GM18861 (cell line): ENCODE measurements at regions not wholly inside any gene's neighbourhood (a gene's known extent, or its start where the extent isn't known, plus 50 kb on each side); places are given as distances from the start of the nearest gene placed in this dataset.
"Not testable (repeated sequence)": the region's sequence is repeated elsewhere in the genome, so short reads cannot be mapped to it uniquely, and the experiment has no call there.

Experiments used
- ATAC-seq: cut with Tn5 transposase; IDR thresholded peaks from one replicate; pipeline ENCODE4 v1.9.1; 2021; ENCODE audit not compliant: unreplicated experiment

GRCh38 chrX:131595120-131595519, 51.2 kb downstream of the OR13H1 start:
- ATAC-seq = no peak

GRCh38 chrX:131607792-131608369, 64.0 kb downstream of the OR13H1 start:
- no peak for ATAC-seq

GRCh38 chrX:131609480-131609879, 65.6 kb downstream of the OR13H1 start:
- no peak for ATAC-seq

DNA sequence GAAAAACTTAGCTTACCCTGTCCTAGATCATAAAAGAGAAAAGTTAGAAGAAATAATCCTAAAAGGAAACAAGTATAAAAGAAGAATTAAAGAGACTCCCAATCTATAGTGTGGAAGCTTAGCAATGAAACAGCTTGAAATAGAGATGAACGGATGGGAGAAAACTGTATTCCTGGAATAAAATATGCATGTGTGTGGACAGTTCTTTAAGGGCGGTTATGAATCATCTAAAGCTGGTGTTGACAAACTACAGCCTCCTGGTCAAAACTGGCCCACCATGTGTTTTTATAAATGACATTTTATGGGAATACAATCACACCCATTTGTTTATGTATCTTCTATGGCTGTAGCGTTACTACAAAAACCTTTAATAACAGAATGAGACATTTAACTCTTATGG, 69.4 kb downstream of the OR13H1 start:
- no peak for ATAC-seq

DNA sequence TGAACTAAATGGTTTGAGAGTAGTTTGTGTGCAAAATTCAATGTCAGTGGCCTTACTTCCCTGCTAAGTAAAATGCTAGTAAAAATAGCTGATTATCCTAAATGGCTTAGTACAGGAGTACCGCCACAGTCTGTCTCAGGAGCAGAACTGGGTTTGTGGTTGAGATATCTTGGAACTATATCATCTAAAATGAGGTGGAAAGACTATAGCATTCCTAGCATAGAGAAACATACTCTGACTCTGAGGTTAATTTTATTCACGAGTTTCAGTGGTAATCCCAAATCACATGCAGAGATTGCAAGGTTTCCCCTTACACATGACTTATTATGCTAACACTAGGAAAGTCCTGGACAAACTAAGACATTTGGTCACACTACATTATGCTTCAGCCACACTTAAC, 70.4 kb downstream of the OR13H1 start:
- no peak for ATAC-seq

DNA sequence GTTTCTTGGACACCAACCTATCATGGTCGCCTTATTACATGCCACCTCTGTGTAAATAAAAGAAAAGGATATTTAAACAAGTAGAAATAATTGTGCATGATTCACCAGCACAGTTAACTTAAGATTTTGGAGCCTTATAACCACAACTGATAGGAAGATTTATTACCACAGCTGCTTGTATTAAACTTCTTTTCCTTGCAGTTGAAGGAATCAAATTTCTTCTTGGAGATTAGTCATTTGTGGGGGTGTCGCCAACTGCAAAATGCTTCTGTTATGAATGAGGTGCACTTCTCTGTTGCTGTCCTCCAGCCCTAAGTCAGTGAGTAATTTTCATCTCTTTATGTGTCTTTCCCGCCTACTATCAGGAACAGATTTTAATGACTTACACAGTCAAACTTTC, 73.3 kb downstream of the OR13H1 start:
- no peak for ATAC-seq

GRCh38 chrX:131621650-131622049, 77.8 kb downstream of the OR13H1 start:
- ATAC-seq = no peak

DNA sequence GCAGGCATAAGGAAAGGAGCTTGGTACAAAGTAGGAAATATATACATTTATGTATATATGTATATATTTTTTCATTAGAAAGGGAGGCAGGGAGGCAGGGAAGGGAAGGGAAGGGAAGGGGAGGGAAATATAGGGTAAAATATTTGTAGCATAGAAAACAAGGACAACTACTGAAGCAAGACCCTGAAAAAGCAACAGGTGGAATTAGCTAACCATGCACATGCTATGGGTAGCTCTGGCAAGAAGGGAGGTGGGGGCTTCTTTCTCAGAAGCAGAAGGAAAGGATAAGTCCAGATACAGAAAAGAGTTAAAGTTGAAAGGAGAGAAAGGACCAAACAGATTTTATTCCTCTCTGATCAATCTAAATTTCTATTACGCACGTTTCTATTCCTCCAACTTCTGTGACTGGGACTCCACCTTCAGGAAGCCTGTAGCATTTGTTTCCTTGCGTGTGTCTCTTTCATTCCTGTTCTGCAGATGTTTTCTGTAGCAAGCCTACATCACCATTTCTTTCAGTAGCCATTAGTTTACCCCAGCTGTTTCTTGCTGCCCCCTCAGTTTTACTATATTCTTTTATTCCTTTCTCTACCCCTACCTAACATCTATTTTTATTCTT, 82.9 kb downstream of the OR13H1 start:
- no peak for ATAC-seq

DNA sequence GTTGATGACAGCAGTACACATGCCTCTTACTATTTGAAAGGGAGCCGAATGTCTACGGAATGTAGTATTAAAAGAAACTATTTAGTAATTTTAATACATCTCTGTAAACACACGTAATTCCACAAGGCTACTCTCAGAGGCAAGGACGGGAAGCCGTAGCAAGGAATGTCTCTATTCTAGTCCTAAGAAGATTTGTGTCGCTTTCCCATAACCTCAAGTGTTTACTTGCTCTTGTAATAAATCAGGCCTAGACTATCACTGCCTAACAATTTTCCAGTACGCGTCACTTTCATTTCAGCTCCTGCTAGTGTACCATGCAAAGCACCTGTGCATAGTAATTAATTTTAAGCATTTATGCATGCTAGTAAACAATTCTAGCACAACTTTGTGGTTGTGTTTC, 86.7 kb downstream of the OR13H1 start:
- ATAC-seq = no peak

DNA sequence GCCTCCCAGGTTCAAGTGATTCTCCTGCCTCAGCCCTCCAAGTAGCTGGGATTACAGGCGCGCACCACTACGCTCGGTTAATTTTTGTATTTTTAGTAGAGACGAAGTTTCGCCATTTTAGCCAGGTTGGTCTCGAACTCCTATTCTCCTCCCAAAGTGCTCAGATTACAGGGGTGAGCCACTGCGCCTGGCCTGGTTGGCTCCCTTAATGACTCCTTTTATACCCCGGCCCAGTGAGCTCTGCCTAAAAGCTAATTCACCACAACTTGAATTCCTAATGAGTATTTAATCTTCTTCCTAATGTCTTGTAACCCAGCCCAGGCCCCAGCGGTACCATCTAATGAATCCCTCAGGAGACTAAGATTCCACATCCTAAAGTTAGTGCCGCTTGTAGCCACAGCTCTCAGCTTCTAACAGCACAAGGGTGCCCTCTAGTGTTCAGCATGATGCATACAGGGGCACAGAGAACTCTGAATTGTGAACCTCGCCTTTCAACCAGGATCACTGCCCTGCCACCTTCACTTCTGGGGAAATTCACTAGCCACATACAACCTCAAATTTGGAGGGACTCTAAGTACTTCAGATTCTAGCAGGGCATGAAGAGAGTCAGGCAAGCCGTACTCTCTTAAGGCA, 89.5 kb downstream of the OR13H1 start:
- ATAC-seq = peak; percentile 93

DNA sequence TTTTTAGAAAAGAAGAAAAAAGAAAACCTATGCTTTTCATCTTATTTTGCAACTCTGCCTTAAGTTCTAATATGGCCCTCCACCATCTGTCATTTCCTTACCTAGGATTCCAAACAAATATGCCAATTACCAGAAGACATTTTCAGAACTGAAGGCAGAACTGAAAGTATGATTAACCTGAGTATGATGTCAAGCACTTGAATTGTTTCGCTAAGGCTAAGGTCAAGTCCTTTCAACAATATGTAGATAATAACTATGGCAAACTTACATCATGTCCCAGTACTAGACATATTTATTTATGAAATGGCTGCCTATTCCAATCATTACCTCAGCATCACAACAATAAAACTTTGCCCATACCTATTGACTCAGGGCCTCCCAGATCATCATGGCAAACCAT, 91.0 kb downstream of the OR13H1 start:
- ATAC-seq = no peak

- ATAC-seq = no peak
Observed at GRCh38 chrX:131646106-131646505, 102.2 kb downstream of the OR13H1 start.

DNA sequence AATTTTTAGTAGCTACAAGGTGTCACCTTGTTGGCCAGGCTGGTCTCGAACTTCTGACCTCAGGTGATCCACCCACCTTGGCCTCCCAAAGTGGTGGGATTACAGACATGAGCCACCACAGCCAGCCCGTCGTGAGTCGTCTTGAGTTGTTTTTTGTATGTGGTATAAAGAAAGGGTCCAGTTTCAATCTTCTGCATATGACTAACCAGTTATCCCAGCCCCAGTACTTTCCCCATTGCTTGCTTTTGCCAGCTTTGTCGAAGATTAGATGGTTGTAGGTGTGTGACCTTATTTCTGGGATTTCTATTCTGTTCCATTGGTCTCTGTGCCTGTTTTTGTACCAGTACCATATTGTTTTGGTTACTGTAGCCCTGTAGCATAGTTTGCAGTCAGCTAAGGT, 105.9 kb downstream of the OR13H1 start:
- ATAC-seq = no peak

DNA sequence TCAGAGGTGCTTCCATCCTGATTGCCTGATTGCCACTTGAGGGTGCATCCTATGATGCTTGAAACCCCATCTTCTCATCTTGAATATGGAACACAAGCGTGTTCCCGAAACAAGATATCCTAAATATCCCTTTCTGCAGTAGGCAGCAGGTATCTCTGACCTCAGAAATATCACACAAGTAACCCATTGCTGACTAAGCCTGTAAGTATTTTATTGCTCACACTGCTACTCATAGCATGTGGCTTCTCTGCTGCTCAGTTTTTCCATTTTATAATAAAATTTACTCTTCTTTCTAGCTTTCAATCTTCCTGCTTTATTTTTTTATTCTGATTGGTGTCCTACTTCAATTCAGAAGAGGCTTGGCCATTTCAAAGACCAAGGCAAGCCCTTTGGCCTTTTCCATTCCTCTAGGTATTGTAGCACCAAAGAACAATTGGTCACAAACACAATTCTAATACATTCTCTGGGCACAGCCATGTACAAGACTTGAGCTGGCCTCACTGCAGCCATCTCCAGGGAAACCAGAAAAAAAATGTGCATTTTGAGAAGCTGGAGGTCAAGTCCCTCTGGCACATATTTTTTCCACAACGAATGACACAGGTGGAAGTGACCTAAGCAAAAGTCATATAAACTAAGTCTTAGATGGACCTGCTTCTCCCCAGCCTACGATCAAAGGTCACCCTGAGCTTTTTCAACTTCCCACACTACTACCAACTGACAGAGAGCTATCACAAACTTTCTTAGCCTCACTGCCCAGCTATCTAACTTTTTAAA, 107.0 kb downstream of the OR13H1 start:
- no peak for ATAC-seq

GRCh38 chrX:131663726-131664125, 119.9 kb downstream of the OR13H1 start:
- not testable (repeated sequence) for ATAC-seq

DNA sequence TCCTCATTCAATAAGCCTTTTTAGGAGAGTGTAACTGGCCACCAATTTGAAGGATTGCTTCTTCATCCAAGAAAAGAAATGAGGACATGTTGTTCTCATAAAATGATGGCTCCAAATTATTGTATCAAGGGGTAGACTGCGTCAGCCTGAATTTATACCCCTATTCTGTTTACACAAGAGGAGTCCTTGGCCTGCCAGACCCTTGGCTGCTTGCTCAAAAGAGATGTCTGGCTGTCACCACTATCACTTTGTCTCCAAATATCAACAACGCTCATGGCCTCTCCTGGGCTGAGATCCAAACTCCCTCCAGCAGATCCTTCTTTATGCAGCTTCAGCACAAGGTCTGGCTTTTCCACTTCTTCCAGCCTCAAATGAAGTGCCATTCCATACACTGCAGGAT, 127.9 kb downstream of the OR13H1 start:
- no peak for ATAC-seq

GRCh38 chrX:131675596-131676194, 131.8 kb downstream of the OR13H1 start:
- ATAC-seq = no peak

DNA sequence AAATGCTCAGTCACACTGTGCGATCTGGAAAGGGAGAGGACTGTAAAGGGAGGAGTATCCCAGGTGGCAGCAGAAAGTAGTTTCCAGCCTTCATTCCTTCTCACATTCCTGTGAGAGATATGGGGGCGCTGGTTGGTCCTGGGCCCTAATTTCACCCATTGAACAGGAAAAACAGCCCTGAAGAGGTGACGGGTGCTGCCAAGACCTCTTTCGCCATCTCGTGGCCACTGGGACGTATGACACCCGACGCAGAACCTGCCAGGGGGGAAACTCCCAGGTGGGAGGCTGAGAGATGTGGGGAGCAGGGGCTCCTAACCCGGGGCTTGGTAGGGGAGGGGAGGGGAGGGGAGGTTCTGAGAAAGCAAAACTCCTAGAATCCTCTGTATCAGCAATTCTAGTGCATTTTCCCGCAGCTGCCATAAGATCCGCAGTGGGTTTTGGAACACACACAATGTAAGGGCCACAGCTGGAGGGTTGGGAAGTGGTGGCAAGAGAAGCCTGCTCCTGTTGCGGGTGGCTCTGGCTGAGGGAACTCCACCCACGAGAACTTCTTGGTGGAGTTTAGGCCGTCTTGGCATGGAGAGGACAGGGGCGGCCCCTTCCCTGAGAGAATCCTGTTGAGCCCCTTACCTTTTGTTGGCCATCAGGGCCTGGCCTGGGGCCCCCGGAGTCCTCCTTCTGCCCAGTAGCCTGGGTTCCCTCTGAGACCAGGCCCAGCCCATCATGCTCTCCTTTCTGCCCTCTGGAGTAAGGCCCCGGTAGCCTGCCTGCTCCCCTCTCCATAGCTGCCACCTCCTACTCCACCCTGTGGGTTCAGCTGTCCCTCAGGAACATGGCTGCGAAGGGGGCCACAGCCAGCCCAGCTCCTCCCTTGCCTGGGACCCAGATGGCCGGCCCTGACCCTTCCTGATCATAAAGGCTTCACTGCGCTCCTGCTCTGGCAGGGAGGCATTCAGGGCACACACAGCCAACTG, 134.1 kb downstream of the OR13H1 start:
- peak; percentile 66 for ATAC-seq

- ATAC-seq = not testable (repeated sequence)
Observed at GRCh38 chrX:131682735-131683134, 138.9 kb downstream of the OR13H1 start.

DNA sequence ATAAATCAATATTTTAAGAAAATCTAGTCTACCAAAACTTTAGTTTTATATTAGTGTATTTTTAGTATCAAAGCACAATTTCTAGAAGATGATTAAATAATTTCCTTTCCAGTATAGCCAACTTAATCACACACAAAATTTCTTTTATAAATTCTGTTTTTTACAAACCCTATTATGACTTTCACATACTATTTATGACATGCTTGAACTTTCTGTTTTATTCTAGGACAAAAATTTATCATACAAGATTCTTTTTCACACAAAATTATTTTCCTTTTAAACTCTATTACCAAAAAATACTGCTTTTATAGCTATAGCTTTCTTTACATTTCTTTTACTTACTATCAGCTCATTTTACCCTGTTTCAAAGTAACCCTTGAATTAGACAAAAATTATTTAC, 149.5 kb downstream of the OR13H1 start:
- no peak for ATAC-seq
